ENCODE measurements at regions not wholly inside any gene's neighbourhood (a gene's known extent, or its start where the extent isn't known, plus 50 kb on each side); places are given as distances from the start of the nearest gene placed in this dataset.

DNA sequence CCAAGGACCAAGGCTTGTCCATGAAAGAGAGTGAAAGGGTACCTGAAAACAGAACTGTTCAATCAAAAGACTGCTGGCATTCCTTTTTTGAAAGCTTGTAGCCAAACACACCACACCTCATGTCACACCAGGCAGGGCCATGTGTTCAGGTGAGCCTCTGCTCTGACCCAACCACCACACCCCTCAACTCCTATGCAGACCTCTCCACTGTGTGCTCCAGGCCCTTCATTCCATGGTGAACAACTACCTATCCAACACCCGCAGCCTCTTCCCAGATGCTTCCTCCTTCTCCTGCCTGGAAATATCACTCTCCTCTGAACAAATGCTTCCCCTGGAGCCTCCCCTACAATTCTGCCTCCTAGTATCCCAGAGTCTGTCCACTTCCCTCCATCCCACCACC lies 166.6 kb downstream of the AVL9 start:
- 85 to 100% (median 94%) methylated on average over 1 of the region's 1 CpG for WGBS, 4 donors

DNA sequence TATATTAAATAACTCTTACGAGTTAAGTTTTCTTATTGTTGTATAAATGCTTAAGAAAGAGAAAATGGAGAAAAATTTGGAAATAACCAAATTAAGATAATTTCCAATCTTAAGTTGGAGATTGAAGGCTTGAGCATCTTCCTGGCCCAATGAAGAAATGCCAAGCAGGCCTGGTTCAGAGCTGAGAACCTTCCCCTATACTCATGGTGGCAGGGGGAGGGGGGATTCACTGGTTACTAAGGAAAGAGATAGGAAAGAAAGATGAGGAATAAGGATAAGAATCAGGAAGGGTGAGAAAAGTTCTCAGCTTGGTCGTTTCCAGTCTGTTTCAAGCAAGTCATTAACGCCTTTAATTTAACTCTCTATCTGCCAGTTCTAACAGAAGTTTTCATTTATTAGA lies 166.2 kb downstream of the AVL9 start:
- DNase-seq = no peak
- H3K36me3 ChIP-seq (replicated peaks in 1 of 2) = no peaks in the 10 kb centered on the region
- TF ChIP-seq CTCF (IDR thresholded peaks at IDR 0.05) (no peak), POLR2A (IDR thresholded peaks at IDR 0.05) (no peak)
- no peaks in the 10 kb centered on the region for H3K27me3 ChIP-seq
- no peak overlapping the region for H3K4me3 ChIP-seq
- WGBS, 4 donors = 71 to 81% (median 77%) methylated on average over 3 of the region's 3 CpGs
- H3K4me1 ChIP-seq (replicated peaks in 1 of 2) = no peaks in the 10 kb centered on the region
- no peaks in the 10 kb centered on the region for H3K9me3 ChIP-seq (replicated peaks in 1 of 3)
- no peak overlapping the region for H3K27ac ChIP-seq
- intact Hi-C loops (cut with DNase I) = no loop called here

More for the DNA sequence above, 166.6 kb downstream of the AVL9 start:
- no peak overlapping the region for H3K27ac ChIP-seq
- no peaks in the 10 kb centered on the region for H3K4me1 ChIP-seq (replicated peaks in 1 of 2)
- intact Hi-C loops (cut with DNase I) = no loop called here
- H3K9me3 ChIP-seq (replicated peaks in 1 of 3) = no peaks in the 10 kb centered on the region
- no peaks in the 10 kb centered on the region for H3K27me3 ChIP-seq
- no peak overlapping the region for H3K4me3 ChIP-seq
- TF ChIP-seq CTCF (IDR thresholded peaks at IDR 0.05) = no peak
- TF ChIP-seq POLR2A (IDR thresholded peaks at IDR 0.05) = no peak
- H3K36me3 ChIP-seq (replicated peaks in 1 of 2) = no peaks in the 10 kb centered on the region
- no peak for DNase-seq

GRCh38 chr7:32660936-32661335 lies 165.6 kb downstream of the AVL9 start:
- Histone ChIP-seq H3K36me3 (replicated peaks in 1 of 2) (no peaks in the 10 kb centered on the region), H3K4me3 (no peak overlapping the region), H3K9me3 (replicated peaks in 1 of 3) (no peaks in the 10 kb centered on the region), H3K27me3 (no peaks in the 10 kb centered on the region), H3K4me1 (replicated peaks in 1 of 2) (no peaks in the 10 kb centered on the region), H3K27ac (no peak overlapping the region)
- intact Hi-C loops (cut with DNase I) = no loop called here
- 50 to 93% (median 64%) methylated on average over 2 of the region's 2 CpGs for WGBS, 4 donors
- TF ChIP-seq POLR2A (IDR thresholded peaks at IDR 0.05) (no peak), CTCF (IDR thresholded peaks at IDR 0.05) (no peak)
- DNase-seq = no peak

DNA sequence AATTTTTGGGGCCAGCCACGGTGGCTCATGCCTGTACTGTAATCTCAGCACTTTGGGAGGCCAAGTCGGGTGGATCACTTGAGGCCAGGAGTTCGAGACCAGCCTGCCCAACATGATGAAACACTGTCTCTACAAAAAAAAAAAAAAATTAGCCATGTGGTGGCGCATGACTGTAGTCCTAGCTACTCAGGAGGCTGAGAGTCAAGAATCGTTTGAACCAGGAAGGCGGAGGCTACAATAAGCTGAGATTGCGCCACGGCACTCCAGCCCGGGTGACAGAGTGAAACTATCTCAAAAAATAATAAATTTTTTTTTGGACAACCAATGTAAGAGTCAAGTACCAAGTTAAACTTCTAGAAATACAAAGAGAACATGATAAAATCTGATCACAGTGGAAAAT lies 164.6 kb downstream of the AVL9 start:
- H3K4me1 ChIP-seq (replicated peaks in 1 of 2) = no peaks in the 10 kb centered on the region

More for the DNA sequence above, 164.6 kb downstream of the AVL9 start:
- 89 to 96% (median 92%) methylated on average over 9 of the region's 9 CpGs for WGBS, 4 donors
- Histone ChIP-seq H3K27me3 (no peaks in the 10 kb centered on the region), H3K27ac (no peak overlapping the region), H3K36me3 (replicated peaks in 1 of 2) (no peaks in the 10 kb centered on the region), H3K4me3 (no peak overlapping the region), H3K9me3 (replicated peaks in 1 of 3) (no peaks in the 10 kb centered on the region)
- intact Hi-C loops (cut with DNase I) = no loop called here
- TF ChIP-seq CTCF (IDR thresholded peaks at IDR 0.05) (no peak), POLR2A (IDR thresholded peaks at IDR 0.05) (no peak)
- DNase-seq = no peak
